HepG2 (cell line): ENCODE measurements at regions not wholly inside any gene's neighbourhood (a gene's known extent, or its start where the extent isn't known, plus 50 kb on each side); places are given as distances from the start of the nearest gene placed in this dataset.

Experiments
- POGZ ChIP-seq: sonication (generic); formaldehyde crosslinking; IDR thresholded peaks from 2 replicates; pipeline ENCODE4 v1.4.0; 2020; ENCODE audit warnings: mild to moderate bottlenecking, missing genetic modification reagents
- POLR2A ChIP-seq, 2 experiments: IDR thresholded peaks; 2 replicates each; pipeline ENCODE4 v1.6.1; 2011; ENCODE audit warnings: low read depth in 2 of 2, low read length in 2 of 2, mild to moderate bottlenecking in 1 of 2, moderate library complexity in 1 of 2; ENCODE audit not compliant: insufficient read depth in 1 of 2
- ZNF281 ChIP-seq: sonication (generic); formaldehyde crosslinking; IDR thresholded peaks from 2 replicates; pipeline ENCODE4 v1.4.0; 2020; ENCODE audit warnings: missing genetic modification reagents, borderline replicate concordance
- TF ChIP-seq, protein P1 (sequence below): sonication (generic); formaldehyde crosslinking; IDR thresholded peaks from 2 replicates; pipeline ENCODE4 v1.4.0; 2020; ENCODE audit warnings: low read depth, missing genetic modification reagents

- TF ChIP-seq ZNF281, result no peak
- TF ChIP-seq, protein P1, sequence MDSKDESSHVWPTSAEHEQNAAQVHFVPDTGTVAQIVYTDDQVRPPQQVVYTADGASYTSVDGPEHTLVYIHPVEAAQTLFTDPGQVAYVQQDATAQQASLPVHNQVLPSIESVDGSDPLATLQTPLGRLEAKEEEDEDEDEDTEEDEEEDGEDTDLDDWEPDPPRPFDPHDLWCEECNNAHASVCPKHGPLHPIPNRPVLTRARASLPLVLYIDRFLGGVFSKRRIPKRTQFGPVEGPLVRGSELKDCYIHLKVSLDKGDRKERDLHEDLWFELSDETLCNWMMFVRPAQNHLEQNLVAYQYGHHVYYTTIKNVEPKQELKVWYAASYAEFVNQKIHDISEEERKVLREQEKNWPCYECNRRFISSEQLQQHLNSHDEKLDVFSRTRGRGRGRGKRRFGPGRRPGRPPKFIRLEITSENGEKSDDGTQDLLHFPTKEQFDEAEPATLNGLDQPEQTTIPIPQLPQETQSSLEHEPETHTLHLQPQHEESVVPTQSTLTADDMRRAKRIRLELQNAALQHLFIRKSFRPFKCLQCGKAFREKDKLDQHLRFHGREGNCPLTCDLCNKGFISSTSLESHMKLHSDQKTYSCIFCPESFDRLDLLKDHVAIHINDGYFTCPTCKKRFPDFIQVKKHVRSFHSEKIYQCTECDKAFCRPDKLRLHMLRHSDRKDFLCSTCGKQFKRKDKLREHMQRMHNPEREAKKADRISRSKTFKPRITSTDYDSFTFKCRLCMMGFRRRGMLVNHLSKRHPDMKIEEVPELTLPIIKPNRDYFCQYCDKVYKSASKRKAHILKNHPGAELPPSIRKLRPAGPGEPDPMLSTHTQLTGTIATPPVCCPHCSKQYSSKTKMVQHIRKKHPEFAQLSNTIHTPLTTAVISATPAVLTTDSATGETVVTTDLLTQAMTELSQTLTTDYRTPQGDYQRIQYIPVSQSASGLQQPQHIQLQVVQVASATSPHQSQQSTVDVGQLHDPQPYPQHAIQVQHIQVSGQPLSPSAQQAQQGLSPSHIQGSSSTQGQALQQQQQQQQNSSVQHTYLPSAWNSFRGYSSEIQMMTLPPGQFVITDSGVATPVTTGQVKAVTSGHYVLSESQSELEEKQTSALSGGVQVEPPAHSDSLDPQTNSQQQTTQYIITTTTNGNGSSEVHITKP, result no peak
- TF ChIP-seq POLR2A (IDR thresholded peaks at IDR 0.05; ENCODE audit: insufficient read depth in 1 of 2, low read depth in 2 of 2, low read length in 2 of 2), result no peak
- no peak for TF ChIP-seq POGZ
Measured at GRCh38 chr7:26091933-26092332, 60.1 kb upstream of the NFE2L3 start.
